Osteocyte (in vitro differentiated cells): ENCODE measurements at regions not wholly inside any gene's neighbourhood (a gene's known extent, or its start where the extent isn't known, plus 50 kb on each side); places are given as distances from the start of the nearest gene placed in this dataset.

Experiments
- DNase-seq: peaks from one replicate; pipeline ENCODE4 v3.0.0; 2021; ENCODE audit warnings: mixed read lengths; ENCODE audit not compliant: unreplicated experiment; ENCODE audit errors: extremely low spot score
- H3K27ac Mint-ChIP-seq: one replicate; pipeline ENCODE4 v1.8.0; 2021; ENCODE audit warnings: mild to moderate bottlenecking, mixed read lengths; ENCODE audit not compliant: unreplicated experiment
- H3K27me3 Mint-ChIP-seq: one replicate; pipeline ENCODE4 v1.8.0; 2021; ENCODE audit warnings: mixed read lengths; ENCODE audit not compliant: unreplicated experiment
- H3K36me3 Mint-ChIP-seq: one replicate; pipeline ENCODE4 v1.8.0; 2021; ENCODE audit warnings: mixed read lengths; ENCODE audit not compliant: unreplicated experiment
- H3K4me1 Mint-ChIP-seq: one replicate; pipeline ENCODE4 v1.8.0; 2021; ENCODE audit warnings: mixed read lengths; ENCODE audit not compliant: unreplicated experiment
- H3K4me3 Mint-ChIP-seq: one replicate; pipeline ENCODE4 v1.8.0; 2021; ENCODE audit warnings: mild to moderate bottlenecking, moderate library complexity, mixed read lengths; ENCODE audit not compliant: unreplicated experiment
- H3K9me3 Mint-ChIP-seq: one replicate; pipeline ENCODE4 v1.8.0; 2021; ENCODE audit warnings: mixed read lengths; ENCODE audit not compliant: unreplicated experiment
- CTCF ChIP-seq: fragments of 200-600 bp; sonication (generic); IDR thresholded peaks from 2 replicates; pipeline ENCODE4 v1.5.0; 2021; ENCODE audit warnings: antibody characterized with exemption, mild to moderate bottlenecking, moderate library complexity

GRCh38 chr17:51455211-51455610 is 194.9 kb downstream of the UTP18 start:
- Mint-ChIP-seq H3K36me3 (no peaks in the 10 kb centered on the region), H3K4me1 (no peaks in the 10 kb centered on the region), H3K4me3 (no peak overlapping the region), H3K27me3 (peaks cover under 1% of the 10 kb centered on the region), H3K9me3 (no peaks in the 10 kb centered on the region), H3K27ac (no peak overlapping the region)
- DNase-seq = peak; percentile 30
- TF ChIP-seq CTCF = no peak

GRCh38 chr17:51455931-51456330 is 195.6 kb downstream of the UTP18 start:
- H3K27me3 Mint-ChIP-seq = peaks cover 5% of the 10 kb centered on the region
- no peaks in the 10 kb centered on the region for H3K36me3 Mint-ChIP-seq
- H3K4me1 Mint-ChIP-seq = no peaks in the 10 kb centered on the region
- DNase-seq = no peak
- H3K27ac Mint-ChIP-seq = no peak overlapping the region
- no peak for TF ChIP-seq CTCF
- H3K9me3 Mint-ChIP-seq = no peaks in the 10 kb centered on the region
- H3K4me3 Mint-ChIP-seq = no peak overlapping the region

GRCh38 chr17:51456942-51457341 is 196.6 kb downstream of the UTP18 start:
- TF ChIP-seq CTCF = no peak
- H3K9me3 Mint-ChIP-seq = no peaks in the 10 kb centered on the region
- DNase-seq = no peak
- no peaks in the 10 kb centered on the region for H3K36me3 Mint-ChIP-seq
- H3K27me3 Mint-ChIP-seq = peaks cover 5% of the 10 kb centered on the region
- no peak overlapping the region for H3K27ac Mint-ChIP-seq
- no peaks in the 10 kb centered on the region for H3K4me1 Mint-ChIP-seq
- no peak overlapping the region for H3K4me3 Mint-ChIP-seq

- Mint-ChIP-seq H3K4me1 (no peaks in the 10 kb centered on the region), H3K36me3 (no peaks in the 10 kb centered on the region), H3K27me3 (peaks cover 5% of the 10 kb centered on the region), H3K9me3 (no peaks in the 10 kb centered on the region), H3K4me3 (no peak overlapping the region), H3K27ac (no peak overlapping the region)
- peak; percentile 70 for TF ChIP-seq CTCF
- DNase-seq = no peak
Observed at GRCh38 chr17:51461578-51462004, 201.2 kb downstream of the UTP18 start.

GRCh38 chr17:51463353-51463752 is 203.0 kb downstream of the UTP18 start:
- Mint-ChIP-seq H3K27me3 (peaks cover 5% of the 10 kb centered on the region), H3K4me1 (no peaks in the 10 kb centered on the region), H3K36me3 (no peaks in the 10 kb centered on the region), H3K9me3 (no peaks in the 10 kb centered on the region), H3K4me3 (no peak overlapping the region), H3K27ac (no peak overlapping the region)
- no peak for DNase-seq
- no peak for TF ChIP-seq CTCF
